ENCODE measurements at regions not wholly inside any gene's neighbourhood (a gene's known extent, or its start where the extent isn't known, plus 50 kb on each side); places are given as distances from the start of the nearest gene placed in this dataset.
"Not testable (repeated sequence)": the region's sequence is repeated elsewhere in the genome, so short reads cannot be mapped to it uniquely, and the experiment has no call there.

- H3K4me3 ChIP-seq (ENCODE audit: low read depth, low read length) = peak overlapping the region; percentile 35
- no peak for DNase-seq (ENCODE audit: low read depth)
These were observed 85.3 kb upstream of the ZNF184 start for GRCh38 chr6:27558028-27558724.

GRCh38 chr6:27556406-27556805 is 83.5 kb upstream of the ZNF184 start:
- TF ChIP-seq CTCF (conservative IDR thresholded peaks at IDR 0.05; ENCODE audit: low read depth, low read length) = no peak
- DNase-seq (ENCODE audit: low read depth) = no peak
- no peak overlapping the region for H3K4me3 ChIP-seq (ENCODE audit: low read depth, low read length)

More at GRCh38 chr6:27558028-27558724, 85.3 kb upstream of the ZNF184 start:
- no peak for TF ChIP-seq CTCF (conservative IDR thresholded peaks at IDR 0.05; ENCODE audit: low read depth, low read length)

- DNase-seq (ENCODE audit: low read depth) = no peak
- H3K4me3 ChIP-seq (ENCODE audit: low read depth, low read length) = peak overlapping the region; percentile 16
- TF ChIP-seq CTCF (conservative IDR thresholded peaks at IDR 0.05; ENCODE audit: low read depth, low read length) = no peak
These were observed 80.4 kb upstream of the ZNF184 start for GRCh38 chr6:27553123-27553904.

GRCh38 chr6:27551607-27552006 is 78.7 kb upstream of the ZNF184 start:
- H3K4me3 ChIP-seq (ENCODE audit: low read depth, low read length) = no peak overlapping the region
- no peak for TF ChIP-seq CTCF (conservative IDR thresholded peaks at IDR 0.05; ENCODE audit: low read depth, low read length)
- no peak for DNase-seq (ENCODE audit: low read depth)

GRCh38 chr6:27550692-27551091 is 77.8 kb upstream of the ZNF184 start:
- H3K4me3 ChIP-seq (ENCODE audit: low read depth, low read length) = no peak overlapping the region
- DNase-seq (ENCODE audit: low read depth) = no peak
- no peak for TF ChIP-seq CTCF (conservative IDR thresholded peaks at IDR 0.05; ENCODE audit: low read depth, low read length)

GRCh38 chr6:27549241-27549598 is 76.3 kb upstream of the ZNF184 start:
- not testable (repeated sequence) for H3K4me3 ChIP-seq (ENCODE audit: low read depth, low read length); DNase-seq (ENCODE audit: low read depth)

GRCh38 chr6:27547157-27548075 is 74.5 kb upstream of the ZNF184 start:
- peak overlapping the region; percentile 57 for H3K4me3 ChIP-seq (ENCODE audit: low read depth, low read length)
- no peak for TF ChIP-seq CTCF (conservative IDR thresholded peaks at IDR 0.05; ENCODE audit: low read depth, low read length)
- no peak for DNase-seq (ENCODE audit: low read depth)
